ENCODE measurements at regions not wholly inside any gene's neighbourhood (a gene's known extent, or its start where the extent isn't known, plus 50 kb on each side); places are given as distances from the start of the nearest gene placed in this dataset.

DNA sequence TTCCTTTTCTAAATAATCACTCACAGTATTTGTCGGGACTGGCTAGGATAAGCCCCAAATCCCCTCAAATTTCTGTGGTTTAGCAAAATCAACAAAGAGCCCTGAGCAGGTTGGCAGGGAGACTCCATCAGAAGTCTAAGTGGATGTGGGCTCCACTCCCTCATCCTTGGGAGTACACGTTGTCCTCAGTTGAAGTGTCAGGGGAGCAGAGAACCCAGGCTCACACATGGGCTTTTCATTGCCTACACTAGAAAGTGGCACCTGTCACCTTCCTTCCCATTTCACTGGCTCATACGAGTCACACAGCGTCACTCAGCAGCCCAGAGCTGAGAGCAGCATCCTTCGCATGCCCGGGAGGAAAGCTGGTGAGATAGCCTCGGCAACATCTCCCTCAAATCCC lies 421.3 kb upstream of the FZD8 start:
- Histone ChIP-seq H4K20me1 (ENCODE audit: insufficient read depth, low read length) (no peaks in the 10 kb centered on the region), H3K79me1 (ENCODE audit: low read depth in 1 of 2, low read length in 2 of 2) (no peaks in the 10 kb centered on the region), H3K56ac (ENCODE audit: extremely low read depth, insufficient read depth, low read length) (no peak overlapping the region), H4K91ac (ENCODE audit: insufficient read depth, low read depth, low read length) (no peak overlapping the region), H3K18ac (ENCODE audit: low read depth, low read length) (no peak overlapping the region), H3K23ac (ENCODE audit: low read depth, low read length) (no peak overlapping the region), H2BK15ac (ENCODE audit: low read depth, low read length) (no peak overlapping the region), H3K9me3 (ENCODE audit: control insufficient read depth, insufficient read depth, low read length) (peaks cover 7% of the 10 kb centered on the region; the same call in 1 of the 2 replicates), H3K9ac (ENCODE audit: low read depth, low read length) (no peak overlapping the region), H2BK20ac (ENCODE audit: low read depth, low read length) (no peak overlapping the region), H3K4me2 (ENCODE audit: low read depth, low read length) (no peak overlapping the region), H3K4me1 (ENCODE audit: control insufficient read depth, insufficient read depth, low read length) (peaks cover 2% of the 10 kb centered on the region; the same call in 1 of the 2 replicates), H2AK5ac (ENCODE audit: low read depth, low read length) (no peak overlapping the region), H3K4ac (ENCODE audit: low read depth, low read length) (no peak overlapping the region), H3K27me3 (ENCODE audit: control insufficient read depth, insufficient read depth, low read length) (no peaks in the 10 kb centered on the region), H2AFZ (replicated peaks; ENCODE audit: low read length, poor library complexity) (no peak overlapping the region), H3K4me3 (ENCODE audit: insufficient read depth, low read depth, low read length) (no peak overlapping the region), H3K27ac (ENCODE audit: insufficient read depth, low read length) (no peak overlapping the region), H4K5ac (ENCODE audit: low read depth, low read length) (no peak overlapping the region), H2AK9ac (replicated peaks; ENCODE audit: low read depth, low read length, poor library complexity) (no peak overlapping the region), H4K8ac (ENCODE audit: low read depth in 2 of 2, low read length in 2 of 2) (no peak overlapping the region), H3K14ac (replicated peaks; ENCODE audit: low read depth, low read length) (no peak overlapping the region), H3K9me1 (ENCODE audit: insufficient read depth, low read length) (no peaks in the 10 kb centered on the region), H2BK120ac (ENCODE audit: low read depth, low read length) (no peak overlapping the region), H2BK5ac (ENCODE audit: low read depth, low read length, poor library complexity, severe bottlenecking) (no peak overlapping the region), H3K36me3 (ENCODE audit: control insufficient read depth, insufficient read depth, low read length) (no peaks in the 10 kb centered on the region)
- ChIA-PET POLR2A (ENCODE audit: unreplicated experiment) (no interaction called here), CTCF (no interaction called here)
- intact Hi-C loops (cut with micrococcal nuclease) (no loop called here), in situ Hi-C loops (cut with MboI; ENCODE audit: low sequenced_read_pairs) (no loop called here), dilution Hi-C loops (cut with HindIII; ENCODE audit: low sequenced_read_pairs, unreplicated experiment) (no loop called here)
- WGBS, 2 experiments (ENCODE audit: extremely low coverage in 2 of 2, insufficient read length in 1 of 2): 100% methylated on average over 1 of the region's 7 CpGs; no CpG with 5 or more reads in 1 of the 2 experiments
- ATAC-seq (ENCODE audit: low read depth) (no peak), DNase-seq (no peak)
- TF ChIP-seq MXI1 (IDR thresholded peaks at IDR 0.05; ENCODE audit: borderline replicate concordance, low read depth, low read length) (no peak), CHD1 (IDR thresholded peaks at IDR 0.05; ENCODE audit: low read depth, low read length) (no peak), POLR2A (IDR thresholded peaks at IDR 0.05; ENCODE audit: low read depth, low read length) (no peak), RAD21 (IDR thresholded peaks at IDR 0.05; ENCODE audit: low read length) (no peak), ELK1 (IDR thresholded peaks at IDR 0.05; ENCODE audit: borderline replicate concordance, low read depth, low read length) (no peak), FOS (IDR thresholded peaks at IDR 0.05; ENCODE audit: low read depth, low read length) (no peak), BHLHE40 (IDR thresholded peaks at IDR 0.05; ENCODE audit: low read depth, low read length) (no peak), CEBPB (IDR thresholded peaks at IDR 0.05; ENCODE audit: low read depth, low read length) (no peak), RFX5 (IDR thresholded peaks at IDR 0.05; ENCODE audit: low read depth, low read length) (no peak), SMC3 (IDR thresholded peaks at IDR 0.05; ENCODE audit: low read depth, low read length) (no peak), MAFK (IDR thresholded peaks at IDR 0.05; ENCODE audit: low read depth, low read length) (no peak), NFE2L2 (IDR thresholded peaks at IDR 0.05; ENCODE audit: low read depth, low read length) (no peak), CTCF (conservative IDR thresholded peaks at IDR 0.05; ENCODE audit: low read depth, low read length) (no peak), MAZ (IDR thresholded peaks at IDR 0.05; ENCODE audit: borderline replicate concordance, low read depth, low read length) (no peak), RCOR1 (IDR thresholded peaks at IDR 0.05; ENCODE audit: insufficient replicate concordance, low read length) (no peak)
- TF ChIP-seq, protein P1, sequence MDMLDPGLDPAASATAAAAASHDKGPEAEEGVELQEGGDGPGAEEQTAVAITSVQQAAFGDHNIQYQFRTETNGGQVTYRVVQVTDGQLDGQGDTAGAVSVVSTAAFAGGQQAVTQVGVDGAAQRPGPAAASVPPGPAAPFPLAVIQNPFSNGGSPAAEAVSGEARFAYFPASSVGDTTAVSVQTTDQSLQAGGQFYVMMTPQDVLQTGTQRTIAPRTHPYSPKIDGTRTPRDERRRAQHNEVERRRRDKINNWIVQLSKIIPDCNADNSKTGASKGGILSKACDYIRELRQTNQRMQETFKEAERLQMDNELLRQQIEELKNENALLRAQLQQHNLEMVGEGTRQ (IDR thresholded peaks at IDR 0.05; ENCODE audit: low read depth, low read length): no peak
- BruUV-seq (replicated peaks): no TSS peak

Data from IMR-90 (cell line).